Trophoblast cell (in vitro differentiated cells and primary cell): ENCODE measurements at regions not wholly inside any gene's neighbourhood (a gene's known extent, or its start where the extent isn't known, plus 50 kb on each side); places are given as distances from the start of the nearest gene placed in this dataset.

ENCODE experiments used
- DNase-seq, 2 donors: peaks; one replicate each; pipeline ENCODE4 v3.0.0-alpha.2; 2016
- H2AFZ ChIP-seq: 2 replicates; pipeline ENCODE4 v1.6.1; 2013; ENCODE audit warnings: low read length, moderate library complexity, mild to moderate bottlenecking; ENCODE audit not compliant: insufficient read depth, poor library complexity
- H2AK5ac ChIP-seq: 2 replicates; pipeline ENCODE4 v1.6.1; 2013; ENCODE audit warnings: mild to moderate bottlenecking, low read length
- H2BK120ac ChIP-seq: 2 replicates; pipeline ENCODE4 v1.6.1; 2013; ENCODE audit warnings: low read length, mild to moderate bottlenecking, moderate library complexity; ENCODE audit not compliant: insufficient read depth, poor library complexity
- H2BK12ac ChIP-seq: 2 replicates; pipeline ENCODE4 v1.6.1; 2013; ENCODE audit warnings: mild to moderate bottlenecking, low read length, moderate library complexity
- H2BK5ac ChIP-seq: 2 replicates; pipeline ENCODE4 v1.6.1; 2013; ENCODE audit warnings: low read length, low read depth, moderate library complexity, mild to moderate bottlenecking; ENCODE audit not compliant: poor library complexity
- H3K14ac ChIP-seq: 2 replicates; pipeline ENCODE4 v1.6.1; 2013; ENCODE audit warnings: mild to moderate bottlenecking, low read length
- H3K18ac ChIP-seq: 2 replicates; pipeline ENCODE4 v1.6.1; 2013; ENCODE audit warnings: mild to moderate bottlenecking, low read length
- H3K23ac ChIP-seq: 2 replicates; pipeline ENCODE4 v1.6.1; 2013; ENCODE audit warnings: low read length
- H3K27ac ChIP-seq: 2 replicates; pipeline ENCODE4 v1.5.1; 2013; ENCODE audit warnings: low read depth, mild to moderate bottlenecking, inconsistent platforms, low read length, moderate library complexity
- H3K27me3 ChIP-seq: 2 replicates; pipeline ENCODE4 v1.6.1; 2013; ENCODE audit warnings: inconsistent platforms, mild to moderate bottlenecking, low read length, moderate library complexity; ENCODE audit not compliant: insufficient read depth
- H3K36me3 ChIP-seq, 2 experiments: 1 replicate in 1 of 2; 2 replicates in 1 of 2; pipeline ENCODE4 v1.6.1; 2013; ENCODE audit warnings: low read length in 2 of 2, mild to moderate bottlenecking in 2 of 2, moderate library complexity in 1 of 2; ENCODE audit not compliant: insufficient read depth in 2 of 2, control insufficient read depth in 1 of 2
- H3K4ac ChIP-seq: 2 replicates; pipeline ENCODE4 v1.6.1; 2013; ENCODE audit warnings: low read depth, mild to moderate bottlenecking, low read length, moderate library complexity
- H3K4me1 ChIP-seq, 2 experiments: 1 replicate in 1 of 2; 2 replicates in 1 of 2; pipeline ENCODE4 v1.6.1; 2013; ENCODE audit warnings: low read length in 2 of 2, mild to moderate bottlenecking in 2 of 2, moderate library complexity in 1 of 2; ENCODE audit not compliant: insufficient read depth in 2 of 2, control insufficient read depth in 1 of 2
- H3K4me2 ChIP-seq: 2 replicates; pipeline ENCODE4 v1.6.1; 2013; ENCODE audit warnings: inconsistent platforms, mild to moderate bottlenecking, low read length, moderate library complexity
- H3K4me3 ChIP-seq: 2 replicates; pipeline ENCODE4 v1.5.1; 2013; ENCODE audit warnings: mild to moderate bottlenecking, low read depth, low read length, inconsistent platforms
- H3K79me1 ChIP-seq: one replicate; pipeline ENCODE4 v1.6.1; 2013; ENCODE audit warnings: low read length
- H3K79me2 ChIP-seq: 2 replicates; pipeline ENCODE4 v1.6.1; 2013; ENCODE audit warnings: low read length, mild to moderate bottlenecking; ENCODE audit not compliant: control insufficient read depth, insufficient read depth, poor library complexity
- H3K9ac ChIP-seq: 2 replicates; pipeline ENCODE4 v1.6.1; 2013; ENCODE audit warnings: mild to moderate bottlenecking, low read length
- H3K9me3 ChIP-seq: 2 replicates; pipeline ENCODE4 v1.6.1; 2013; ENCODE audit warnings: low read depth, mild to moderate bottlenecking, control low read depth, inconsistent platforms, low read length; ENCODE audit not compliant: insufficient read depth
- H4K12ac ChIP-seq: 2 replicates; pipeline ENCODE4 v1.6.1; 2013; ENCODE audit warnings: low read depth, mild to moderate bottlenecking, low read length, moderate library complexity
- H4K8ac ChIP-seq: 2 replicates; pipeline ENCODE4 v1.6.1; 2013; ENCODE audit warnings: low read depth, mild to moderate bottlenecking, low read length, moderate library complexity
- H4K91ac ChIP-seq: one replicate; pipeline ENCODE4 v1.6.1; 2013; ENCODE audit warnings: low read depth, mild to moderate bottlenecking, low read length, moderate library complexity
- WGBS: extraction: QIAGEN DNeasy Blood & Tissue Kit; methylation state at CpG from one replicate; pipeline ENCODE4 v1.1.7; 2013; ENCODE audit warnings: missing lambda C conversion rate; ENCODE audit not compliant: insufficient read length, insufficient coverage; ENCODE audit errors: extremely low coverage; 5-methylcytosine and 5-hydroxymethylcytosine counted together

DNA sequence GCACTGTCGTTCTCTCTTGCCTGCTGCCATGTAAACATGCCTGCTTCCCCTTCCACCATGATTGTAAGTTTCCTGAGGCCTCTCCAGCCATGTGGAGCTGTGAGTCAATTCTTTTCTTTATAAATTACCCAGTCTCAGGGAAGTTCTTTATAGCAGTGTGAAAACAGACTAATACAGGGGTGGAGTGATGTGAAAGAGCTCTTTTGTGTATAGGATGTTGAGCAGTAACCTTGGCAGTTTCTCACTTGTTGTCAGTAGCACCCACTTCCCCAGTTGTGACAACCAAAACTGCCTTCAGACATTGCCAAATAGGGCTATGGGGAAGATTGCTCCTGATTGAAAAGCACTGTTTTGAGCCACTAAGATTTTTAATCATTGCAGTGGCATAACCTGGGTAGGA lies 552.2 kb upstream of the ZNF462 start:
- no peak overlapping the region for H3K4ac ChIP-seq
- H3K79me1 ChIP-seq = no peaks in the 10 kb centered on the region
- no peaks in the 10 kb centered on the region for H3K79me2 ChIP-seq
- H3K9me3 ChIP-seq = no peaks in the 10 kb centered on the region
- H3K4me2 ChIP-seq = no peak overlapping the region
- H2AK5ac ChIP-seq = no peak overlapping the region
- no peak overlapping the region for H4K91ac ChIP-seq
- H4K8ac ChIP-seq = no peak overlapping the region
- H3K4me3 ChIP-seq = no peak overlapping the region
- H4K12ac ChIP-seq = no peak overlapping the region
- H3K23ac ChIP-seq = no peak overlapping the region
- no peak overlapping the region for H3K27ac ChIP-seq
- no peaks in the 10 kb centered on the region for H3K36me3 ChIP-seq
- H2AFZ ChIP-seq = no peak overlapping the region
- H3K27me3 ChIP-seq = no peaks in the 10 kb centered on the region
- H3K9ac ChIP-seq = no peak overlapping the region
- H3K18ac ChIP-seq = no peak overlapping the region
- no peaks in the 10 kb centered on the region for H3K4me1 ChIP-seq
- H2BK5ac ChIP-seq = no peak overlapping the region
- WGBS = no CpG with 5 or more reads among the region's 1 CpG
- DNase-seq = no peak
- no peak overlapping the region for H3K14ac ChIP-seq
- no peak overlapping the region for H2BK12ac ChIP-seq
- no peak overlapping the region for H2BK120ac ChIP-seq

DNA sequence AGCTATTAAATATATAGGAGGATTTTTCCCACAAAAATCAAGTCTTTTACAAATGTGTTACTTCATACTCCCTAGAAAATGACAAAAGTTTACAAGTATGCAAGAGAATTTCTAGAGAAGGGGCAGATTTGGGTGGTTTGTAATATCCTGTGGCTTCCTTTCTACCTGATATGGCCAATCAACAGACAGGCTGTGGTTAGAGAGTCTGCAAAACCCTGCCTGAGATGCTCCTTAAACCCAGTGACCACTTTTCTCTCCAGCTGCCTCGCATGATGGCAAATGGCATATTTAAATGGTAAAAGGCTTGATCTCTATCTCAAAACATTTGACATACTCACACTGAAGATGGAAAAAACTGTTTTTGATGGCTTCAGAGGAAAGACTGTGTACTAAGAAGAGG lies 550.1 kb upstream of the ZNF462 start:
- Histone ChIP-seq H3K18ac (no peak overlapping the region), H3K79me1 (no peaks in the 10 kb centered on the region), H3K4ac (no peak overlapping the region), H2BK120ac (no peak overlapping the region), H3K27ac (no peak overlapping the region), H2BK12ac (no peak overlapping the region), H3K4me3 (no peak overlapping the region), H2AFZ (no peak overlapping the region), H3K9me3 (no peaks in the 10 kb centered on the region), H3K36me3 (no peaks in the 10 kb centered on the region), H4K12ac (no peak overlapping the region), H3K23ac (no peak overlapping the region), H2AK5ac (no peak overlapping the region), H3K79me2 (no peaks in the 10 kb centered on the region), H3K9ac (no peak overlapping the region), H3K14ac (no peak overlapping the region), H3K4me2 (no peak overlapping the region), H2BK5ac (no peak overlapping the region), H4K91ac (no peak overlapping the region), H3K4me1 (no peaks in the 10 kb centered on the region), H3K27me3 (no peaks in the 10 kb centered on the region), H4K8ac (no peak overlapping the region)
- no peak for DNase-seq
- no CpG with 5 or more reads among the region's 1 CpG for WGBS

DNA sequence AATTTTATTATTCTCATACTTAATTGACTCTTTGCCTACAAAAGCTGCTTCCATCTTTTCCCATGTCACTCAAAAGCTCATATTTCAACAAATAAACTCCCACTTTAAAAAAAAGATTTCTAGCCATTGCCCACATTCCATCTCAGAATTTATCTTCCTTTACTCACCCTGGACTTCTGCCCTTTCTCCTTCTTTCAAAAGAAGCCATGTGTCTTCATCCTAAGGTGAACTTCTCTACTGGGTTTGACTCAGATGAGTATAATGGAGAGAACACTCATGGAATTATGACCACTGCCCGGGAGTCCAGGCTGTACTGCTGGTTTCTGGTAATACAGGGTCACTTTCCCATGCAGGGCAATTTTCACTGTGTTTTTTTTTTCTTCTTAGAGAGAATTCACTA lies 548.5 kb upstream of the ZNF462 start:
- H4K8ac ChIP-seq = no peak overlapping the region
- no peak overlapping the region for H3K9ac ChIP-seq
- H2AK5ac ChIP-seq = no peak overlapping the region
- H3K4me3 ChIP-seq = no peak overlapping the region
- H2BK5ac ChIP-seq = no peak overlapping the region
- H3K4me1 ChIP-seq = no peaks in the 10 kb centered on the region
- no peak overlapping the region for H2AFZ ChIP-seq
- H2BK120ac ChIP-seq = peak overlapping the region; percentile 43
- no peak overlapping the region for H4K12ac ChIP-seq
- H3K79me1 ChIP-seq = peaks cover 2% of the 10 kb centered on the region
- no peak overlapping the region for H3K23ac ChIP-seq
- no peak overlapping the region for H3K18ac ChIP-seq
- no peak overlapping the region for H3K4me2 ChIP-seq
- H3K14ac ChIP-seq = no peak overlapping the region
- H3K79me2 ChIP-seq = no peaks in the 10 kb centered on the region
- H3K27me3 ChIP-seq = no peaks in the 10 kb centered on the region
- H3K4ac ChIP-seq = no peak overlapping the region
- H3K27ac ChIP-seq = no peak overlapping the region
- no peak overlapping the region for H4K91ac ChIP-seq
- no peaks in the 10 kb centered on the region for H3K9me3 ChIP-seq
- peak; percentile 24 to 55 for DNase-seq
- H3K36me3 ChIP-seq = no peaks in the 10 kb centered on the region
- H2BK12ac ChIP-seq = peak overlapping the region; percentile 64
- no CpG with 5 or more reads among the region's 1 CpG for WGBS

DNA sequence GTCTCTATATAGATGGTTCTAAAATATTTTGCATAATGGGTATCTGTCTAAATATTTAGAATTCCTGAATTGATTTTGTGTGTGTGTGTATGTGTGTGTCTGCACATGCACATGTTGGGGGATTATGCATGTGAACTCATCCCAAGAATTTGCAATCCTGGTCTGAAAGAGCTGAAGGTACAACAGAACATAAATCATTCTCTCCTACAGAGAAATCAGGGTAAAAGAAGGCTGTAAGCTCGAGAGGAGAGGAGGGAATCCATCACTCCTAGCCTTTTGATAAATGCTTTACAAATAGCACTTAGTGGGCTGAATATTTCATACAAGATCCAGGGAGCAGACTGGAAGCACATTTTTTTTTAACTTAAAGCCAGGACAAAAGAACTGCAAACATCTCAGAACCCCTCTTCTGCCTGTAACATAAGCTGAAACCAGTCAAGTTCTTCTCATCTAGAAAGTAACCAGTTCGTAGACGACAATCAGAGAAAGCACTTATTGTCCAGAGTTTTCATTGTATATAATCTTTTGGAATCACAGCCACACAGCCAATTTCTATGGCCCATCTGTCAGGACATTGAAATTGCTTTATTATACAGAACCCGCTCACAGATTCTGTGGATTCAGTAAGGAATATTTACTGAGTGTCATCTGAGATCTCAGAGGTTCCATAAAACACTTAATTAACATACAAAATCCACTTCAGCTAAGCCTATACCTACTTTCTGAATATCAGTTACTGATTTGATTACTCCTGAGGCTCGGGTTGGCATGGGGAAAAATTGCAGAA lies 541.4 kb upstream of the ZNF462 start:
- H3K14ac ChIP-seq = peak overlapping the region; percentile 92
- peak overlapping the region; percentile 93 for H3K4ac ChIP-seq
- H2BK12ac ChIP-seq = peak overlapping the region; percentile 97
- no peak overlapping the region for H4K12ac ChIP-seq
- DNase-seq = no peak
- H3K4me3 ChIP-seq = no peak overlapping the region
- peak overlapping the region; percentile 91 for H3K27ac ChIP-seq
- no peak overlapping the region for H3K9ac ChIP-seq
- H3K79me2 ChIP-seq = peaks cover 6% of the 10 kb centered on the region
- whole genome bisulfite sequencing = no CpG with 5 or more reads among the region's 5 CpGs
- H4K8ac ChIP-seq = peak overlapping the region; percentile 90
- H2BK120ac ChIP-seq = peak overlapping the region; percentile 99
- no peaks in the 10 kb centered on the region for H3K36me3 ChIP-seq
- H3K18ac ChIP-seq = peak overlapping the region; percentile 59
- no peaks in the 10 kb centered on the region for H3K27me3 ChIP-seq
- H2AK5ac ChIP-seq = peak overlapping the region; percentile 62
- no peak overlapping the region for H3K23ac ChIP-seq
- no peak overlapping the region for H2AFZ ChIP-seq
- H4K91ac ChIP-seq = peak overlapping the region; percentile 98
- no peaks in the 10 kb centered on the region for H3K9me3 ChIP-seq
- H3K79me1 ChIP-seq = peaks cover 33% of the 10 kb centered on the region
- peaks cover 10 to 13% of the 10 kb centered on the region in 2 experiments for H3K4me1 ChIP-seq
- peak overlapping the region; percentile 99 for H2BK5ac ChIP-seq
- H3K4me2 ChIP-seq = no peak overlapping the region
